OCI-LY1 (cell line): ENCODE measurements at regions not wholly inside any gene's neighbourhood (a gene's known extent, or its start where the extent isn't known, plus 50 kb on each side); places are given as distances from the start of the nearest gene placed in this dataset.

ENCODE experiments used
- H2AFZ ChIP-seq: fragments of 200-600 bp; sonication (generic), shearing (Covaris generic); 2 replicates; pipeline ENCODE4 v1.6.0; 2014; ENCODE audit warnings: antibody characterized with exemption, mild to moderate bottlenecking, low read length
- H3F3A ChIP-seq: fragments of 200-600 bp; sonication (generic), shearing (Covaris generic); 2 replicates; pipeline ENCODE4 v1.6.0; 2014; ENCODE audit warnings: mild to moderate bottlenecking, antibody characterized with exemption, low read length, moderate library complexity; ENCODE audit not compliant: insufficient read depth
- H3K27ac ChIP-seq: fragments of 200-600 bp; sonication (generic); 2 replicates; pipeline ENCODE4 v1.5.1; 2014; ENCODE audit warnings: low read length, mixed run types, mild to moderate bottlenecking, low read depth; ENCODE audit not compliant: poor library complexity, severe bottlenecking
- H3K27me3 ChIP-seq: fragments of 200-600 bp; sonication (generic); 2 replicates; pipeline ENCODE4 v1.6.0; 2014; ENCODE audit warnings: antibody characterized with exemption, mild to moderate bottlenecking, low read length, moderate library complexity; ENCODE audit not compliant: insufficient read depth
- H3K36me3 ChIP-seq: fragments of 200-600 bp; sonication (generic); 2 replicates; pipeline ENCODE4 v1.6.1; 2014; ENCODE audit warnings: mild to moderate bottlenecking, antibody characterized with exemption, low read length, moderate library complexity, mixed read lengths; ENCODE audit not compliant: insufficient read depth
- H3K4me1 ChIP-seq: fragments of 200-600 bp; sonication (generic); 2 replicates; pipeline ENCODE4 v1.5.1; 2014; ENCODE audit warnings: mild to moderate bottlenecking, low read length, moderate library complexity; ENCODE audit not compliant: insufficient read depth, severe bottlenecking
- H3K4me2 ChIP-seq: fragments of 200-600 bp; sonication (generic), shearing (Covaris generic); 2 replicates; pipeline ENCODE4 v1.6.1; 2014; ENCODE audit warnings: low read length
- H3K4me3 ChIP-seq: fragments of 200-600 bp; sonication (generic); 2 replicates; pipeline ENCODE4 v1.5.1; 2014; ENCODE audit warnings: low read length, low read depth, mild to moderate bottlenecking, mixed read lengths; ENCODE audit not compliant: poor library complexity, severe bottlenecking
- H3K79me2 ChIP-seq: fragments of 200-600 bp; shearing (Covaris generic); 2 replicates; pipeline ENCODE4 v1.6.1; 2016; ENCODE audit warnings: mixed run types, low read length, mixed read lengths; ENCODE audit not compliant: insufficient read depth
- H3K9ac ChIP-seq: fragments of 200-600 bp; sonication (generic), shearing (Covaris generic); 2 replicates; pipeline ENCODE4 v1.6.1; 2014; ENCODE audit warnings: mild to moderate bottlenecking, low read length, mixed read lengths
- H3K9me2 ChIP-seq: fragments of 200-600 bp; sonication (generic), shearing (Covaris generic); 2 replicates; pipeline ENCODE4 v1.6.1; 2014; ENCODE audit warnings: low read depth, mild to moderate bottlenecking, low read length, mixed read lengths
- H3K9me3 ChIP-seq: fragments of 200-600 bp; shearing (Covaris generic); 2 replicates; pipeline ENCODE4 v1.6.1; 2014; ENCODE audit warnings: low read length, mixed read lengths
- H4K20me1 ChIP-seq: fragments of 200-600 bp; sonication (generic), shearing (Covaris generic); 2 replicates; pipeline ENCODE4 v1.6.0; 2016; ENCODE audit warnings: mild to moderate bottlenecking, low read length; ENCODE audit not compliant: insufficient read depth
- CTCF ChIP-seq: fragments of 200-600 bp; sonication (generic), shearing (Covaris generic); IDR thresholded peaks from 2 replicates; pipeline ENCODE4 v1.5.1; 2017; ENCODE audit warnings: mild to moderate bottlenecking, antibody characterized with exemption, low read length, moderate library complexity, mixed read lengths
- EZH2 ChIP-seq: fragments of 200-600 bp; sonication (generic), shearing (Covaris generic); IDR thresholded peaks from 2 replicates; pipeline ENCODE4 v1.8.0; 2017; ENCODE audit warnings: borderline replicate concordance, mixed run types, mild to moderate bottlenecking, antibody characterized with exemption, low read length, moderate library complexity, mixed read lengths

- Histone ChIP-seq H3K9ac (no peak overlapping the region), H3K4me2 (no peak overlapping the region), H3K4me1 (no peaks in the 10 kb centered on the region), H3K27me3 (no peaks in the 10 kb centered on the region), H2AFZ (no peak overlapping the region), H4K20me1 (no peaks in the 10 kb centered on the region), H3K9me3 (no peaks in the 10 kb centered on the region), H3F3A (no peaks in the 10 kb centered on the region), H3K79me2 (no peaks in the 10 kb centered on the region), H3K4me3 (no peak overlapping the region), H3K27ac (no peak overlapping the region), H3K36me3 (no peaks in the 10 kb centered on the region), H3K9me2 (no peaks in the 10 kb centered on the region)
- TF ChIP-seq CTCF = no peak
Measured at GRCh38 chr7:54687462-54688212, 71.4 kb downstream of the SEC61G start.

- H3K4me1 ChIP-seq = no peaks in the 10 kb centered on the region
- H3K9me2 ChIP-seq = no peaks in the 10 kb centered on the region
- no peaks in the 10 kb centered on the region for H3K9me3 ChIP-seq
- H3K27ac ChIP-seq = no peak overlapping the region
- H3F3A ChIP-seq = no peaks in the 10 kb centered on the region
- H3K79me2 ChIP-seq = no peaks in the 10 kb centered on the region
- H4K20me1 ChIP-seq = no peaks in the 10 kb centered on the region
- no peak overlapping the region for H3K9ac ChIP-seq
- H3K27me3 ChIP-seq = no peaks in the 10 kb centered on the region
- TF ChIP-seq EZH2 (no peak), CTCF (no peak)
- no peak overlapping the region for H2AFZ ChIP-seq
- H3K4me3 ChIP-seq = no peak overlapping the region
- H3K36me3 ChIP-seq = no peaks in the 10 kb centered on the region
- H3K4me2 ChIP-seq = no peak overlapping the region
Measured at GRCh38 chr7:54680377-54681005, 78.5 kb downstream of the SEC61G start.

GRCh38 chr7:54679490-54679817, 79.6 kb downstream of the SEC61G start:
- Histone ChIP-seq H3K9me3 (no peaks in the 10 kb centered on the region), H3F3A (no peaks in the 10 kb centered on the region), H3K27ac (no peak overlapping the region), H3K79me2 (no peaks in the 10 kb centered on the region), H4K20me1 (no peaks in the 10 kb centered on the region), H2AFZ (no peak overlapping the region), H3K4me3 (no peak overlapping the region), H3K9ac (no peak overlapping the region), H3K27me3 (no peaks in the 10 kb centered on the region), H3K4me1 (no peaks in the 10 kb centered on the region), H3K36me3 (no peaks in the 10 kb centered on the region), H3K4me2 (no peak overlapping the region), H3K9me2 (no peaks in the 10 kb centered on the region)
- TF ChIP-seq EZH2 (no peak), CTCF (no peak)
